Endothelial cell (in vitro differentiated cells): ENCODE measurements at regions not wholly inside any gene's neighbourhood (a gene's known extent, or its start where the extent isn't known, plus 50 kb on each side); places are given as distances from the start of the nearest gene placed in this dataset.

Experiments used
- DNase-seq: peaks from one replicate; pipeline ENCODE4 v3.0.0; 2021; ENCODE audit warnings: low spot score
- H3K27ac Mint-ChIP-seq: one replicate; pipeline ENCODE4 v1.8.0; 2021; ENCODE audit warnings: mixed read lengths, inconsistent platforms; ENCODE audit not compliant: unreplicated experiment
- H3K27me3 Mint-ChIP-seq: one replicate; pipeline ENCODE4 v1.8.0; 2021; ENCODE audit warnings: mild to moderate bottlenecking, moderate library complexity, mixed read lengths, inconsistent platforms; ENCODE audit not compliant: unreplicated experiment
- H3K36me3 Mint-ChIP-seq: one replicate; pipeline ENCODE4 v1.8.0; 2021; ENCODE audit warnings: mild to moderate bottlenecking, low read depth, mixed read lengths, inconsistent platforms; ENCODE audit not compliant: unreplicated experiment
- H3K4me1 Mint-ChIP-seq: one replicate; pipeline ENCODE4 v1.8.0; 2021; ENCODE audit warnings: mild to moderate bottlenecking, mixed read lengths, inconsistent platforms; ENCODE audit not compliant: unreplicated experiment
- H3K4me3 Mint-ChIP-seq: one replicate; pipeline ENCODE4 v1.8.0; 2021; ENCODE audit warnings: mild to moderate bottlenecking, mixed read lengths, inconsistent platforms; ENCODE audit not compliant: unreplicated experiment
- H3K9me3 Mint-ChIP-seq: one replicate; pipeline ENCODE4 v1.8.0; 2021; ENCODE audit warnings: mixed read lengths, inconsistent platforms; ENCODE audit not compliant: unreplicated experiment
- CTCF ChIP-seq: fragments of 200-600 bp; sonication (generic); IDR thresholded peaks from one replicate; pipeline ENCODE4 v1.5.0; 2021; ENCODE audit warnings: antibody characterized with exemption; ENCODE audit not compliant: unreplicated experiment

GRCh38 chr6:141475259-141475658 lies 657.5 kb upstream of the GJE1 start:
- no peak overlapping the region for H3K4me3 Mint-ChIP-seq
- H3K4me1 Mint-ChIP-seq: no peaks in the 10 kb centered on the region
- H3K27me3 Mint-ChIP-seq: no peaks in the 10 kb centered on the region
- TF ChIP-seq CTCF: no peak
- H3K9me3 Mint-ChIP-seq: no peaks in the 10 kb centered on the region
- no peak for DNase-seq
- H3K27ac Mint-ChIP-seq: no peak overlapping the region
- H3K36me3 Mint-ChIP-seq: no peaks in the 10 kb centered on the region

DNA sequence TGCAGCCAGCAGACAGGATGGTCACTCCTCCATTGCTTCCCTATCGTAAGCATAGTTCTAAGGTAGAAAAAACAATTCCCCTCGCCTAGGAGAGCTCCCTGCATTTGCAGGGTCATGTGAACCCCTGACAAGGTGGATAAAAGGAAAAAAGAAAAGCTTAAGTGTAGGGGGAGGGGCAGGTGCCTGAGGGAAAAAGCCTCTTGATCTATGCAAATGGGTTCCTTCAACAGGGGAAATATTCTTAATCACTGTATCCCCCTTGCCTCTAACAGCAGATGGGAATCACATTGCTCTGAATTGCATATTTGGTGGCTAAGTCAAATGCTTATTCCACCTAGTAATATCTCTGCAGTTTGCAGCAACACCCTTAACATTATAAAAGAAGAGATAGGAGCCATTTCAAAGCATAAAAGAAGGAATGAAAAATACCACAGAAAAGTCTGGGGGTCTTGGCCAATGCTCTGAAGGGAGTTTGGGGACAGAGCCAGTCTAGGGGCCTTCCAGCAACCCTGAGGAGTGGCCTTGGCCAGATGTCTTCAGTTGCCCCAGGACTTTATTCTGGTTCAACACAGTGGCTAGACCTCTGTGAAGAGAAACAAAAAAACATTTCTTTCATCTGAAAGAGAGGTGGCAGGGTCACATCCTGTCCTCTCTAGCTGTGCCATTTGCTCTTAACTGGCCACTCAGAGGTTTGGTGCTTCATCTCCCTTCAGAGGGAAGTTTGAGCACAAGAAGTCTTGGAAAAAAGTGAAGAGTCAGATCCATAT lies 660.4 kb upstream of the GJE1 start:
- H3K4me1 Mint-ChIP-seq: no peaks in the 10 kb centered on the region
- H3K27ac Mint-ChIP-seq: no peak overlapping the region
- DNase-seq: no peak
- no peaks in the 10 kb centered on the region for H3K36me3 Mint-ChIP-seq
- TF ChIP-seq CTCF: no peak
- H3K4me3 Mint-ChIP-seq: no peak overlapping the region
- no peaks in the 10 kb centered on the region for H3K9me3 Mint-ChIP-seq
- no peaks in the 10 kb centered on the region for H3K27me3 Mint-ChIP-seq

- Mint-ChIP-seq H3K9me3 (no peaks in the 10 kb centered on the region), H3K27ac (no peak overlapping the region), H3K4me3 (no peak overlapping the region), H3K4me1 (peaks cover 3% of the 10 kb centered on the region), H3K27me3 (no peaks in the 10 kb centered on the region), H3K36me3 (no peaks in the 10 kb centered on the region)
- DNase-seq: no peak
- no peak for TF ChIP-seq CTCF
These were observed 661.9 kb upstream of the GJE1 start for GRCh38 chr6:141470810-141471209.

DNA sequence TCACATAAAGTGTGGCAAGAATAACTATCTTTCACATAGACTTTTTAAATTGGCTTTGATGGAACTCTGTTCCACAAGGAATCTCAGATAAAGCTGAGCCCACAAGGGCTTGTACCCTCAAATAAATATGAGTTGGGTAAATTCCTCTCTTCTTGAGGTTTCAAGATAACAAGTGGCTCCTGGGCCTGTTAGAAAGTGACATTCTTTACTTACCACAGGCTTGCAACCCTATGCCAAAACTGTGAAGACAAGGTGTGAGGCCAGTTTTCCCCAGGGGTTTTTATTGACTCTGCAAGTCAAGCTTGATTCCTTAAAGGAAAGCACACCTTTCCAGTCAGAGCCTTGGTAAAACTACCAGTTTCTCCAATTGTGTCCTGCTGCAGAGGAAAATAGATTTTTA lies 664.8 kb upstream of the GJE1 start:
- no peaks in the 10 kb centered on the region for H3K27me3 Mint-ChIP-seq
- no peak overlapping the region for H3K4me3 Mint-ChIP-seq
- H3K4me1 Mint-ChIP-seq: peaks cover 3% of the 10 kb centered on the region
- no peak for TF ChIP-seq CTCF
- no peaks in the 10 kb centered on the region for H3K9me3 Mint-ChIP-seq
- no peak overlapping the region for H3K27ac Mint-ChIP-seq
- no peaks in the 10 kb centered on the region for H3K36me3 Mint-ChIP-seq
- no peak for DNase-seq

DNA sequence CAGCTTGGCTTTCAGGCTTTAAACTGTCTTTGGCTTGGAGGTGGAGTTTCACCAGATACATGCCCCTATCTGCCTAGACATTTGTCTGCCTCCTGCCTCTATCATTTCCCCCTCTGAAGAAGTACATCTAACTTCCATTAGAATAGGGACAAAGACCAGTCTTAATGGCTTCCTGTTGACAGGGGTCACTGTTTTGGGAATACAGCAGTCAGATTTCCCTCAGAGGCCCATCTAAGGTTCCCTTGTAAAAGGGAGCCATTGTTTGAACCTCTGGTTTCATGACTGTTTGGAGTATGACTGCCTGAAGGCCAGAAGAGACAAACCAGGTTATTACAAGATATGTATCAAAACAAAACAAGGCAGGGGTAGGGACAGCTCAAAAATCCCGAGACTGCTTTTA lies 665.7 kb upstream of the GJE1 start:
- DNase-seq: no peak
- Mint-ChIP-seq H3K4me1 (peaks cover 3% of the 10 kb centered on the region), H3K27ac (no peak overlapping the region), H3K9me3 (no peaks in the 10 kb centered on the region), H3K27me3 (no peaks in the 10 kb centered on the region), H3K36me3 (no peaks in the 10 kb centered on the region), H3K4me3 (no peak overlapping the region)
- no peak for TF ChIP-seq CTCF
